ENCODE measurements at regions not wholly inside any gene's neighbourhood (a gene's known extent, or its start where the extent isn't known, plus 50 kb on each side); places are given as distances from the start of the nearest gene placed in this dataset.
A peak's percentile ranks its signal among the peaks of the same experiment; 100 is the strongest.

- Histone ChIP-seq H2BK15ac (ENCODE audit: low read depth, low read length) (peak overlapping the region; percentile 76; the same call in 2 of the 3 replicates), H3K9me3 (ENCODE audit: control insufficient read depth, insufficient read depth, low read length) (no peaks in the 10 kb centered on the region), H3K18ac (ENCODE audit: low read depth, low read length) (peak overlapping the region; percentile 97), H2BK5ac (ENCODE audit: low read depth, low read length, poor library complexity, severe bottlenecking) (peak overlapping the region; percentile 97), H4K5ac (ENCODE audit: low read depth, low read length) (peak overlapping the region; percentile 98), H2BK20ac (ENCODE audit: low read depth, low read length) (peak overlapping the region; percentile 99), H3K79me1 (ENCODE audit: low read depth in 1 of 2, low read length in 2 of 2) (peaks cover 0 to 9% of the 10 kb centered on the region in 2 experiments; a peak in 2 of 4 replicates), H4K20me1 (ENCODE audit: insufficient read depth, low read length) (no peaks in the 10 kb centered on the region), H3K36me3 (ENCODE audit: control insufficient read depth, insufficient read depth, low read length) (no peaks in the 10 kb centered on the region), H4K91ac (ENCODE audit: insufficient read depth, low read depth, low read length) (peak overlapping the region; percentile 94), H3K9ac (ENCODE audit: low read depth, low read length) (no peak overlapping the region), H2AFZ (replicated peaks; ENCODE audit: low read length, poor library complexity) (no peak overlapping the region), H2AK9ac (replicated peaks; ENCODE audit: low read depth, low read length, poor library complexity) (no peak overlapping the region), H3K56ac (ENCODE audit: extremely low read depth, insufficient read depth, low read length) (no peak overlapping the region), H3K23ac (ENCODE audit: low read depth, low read length) (peak overlapping the region; percentile 88), H3K14ac (replicated peaks; ENCODE audit: low read depth, low read length) (peak overlapping the region; percentile 95), H3K4ac (ENCODE audit: low read depth, low read length) (peak overlapping the region; percentile 94), H3K9me1 (ENCODE audit: insufficient read depth, low read length) (peaks cover 6% of the 10 kb centered on the region), H3K27ac (ENCODE audit: insufficient read depth, low read length) (peak overlapping the region; percentile 36; the same call in 1 of the 2 replicates), H3K4me2 (ENCODE audit: low read depth, low read length) (no peak overlapping the region), H3K4me3 (ENCODE audit: insufficient read depth, low read depth, low read length) (no peak overlapping the region), H3K4me1 (ENCODE audit: control insufficient read depth, insufficient read depth, low read length) (peaks cover 21% of the 10 kb centered on the region), H2AK5ac (ENCODE audit: low read depth, low read length) (no peak overlapping the region; the same call in 1 of the 2 replicates), H2BK120ac (ENCODE audit: low read depth, low read length) (peak overlapping the region; percentile 98), H4K8ac (ENCODE audit: low read depth in 2 of 2, low read length in 2 of 2) (peak overlapping the region; percentile 7 to 81; a peak in 3 of 4 replicates), H3K27me3 (ENCODE audit: control insufficient read depth, insufficient read depth, low read length) (no peaks in the 10 kb centered on the region)
- DNase-seq: peak; percentile 43
- POLR2A ChIA-PET (ENCODE audit: unreplicated experiment): interaction anchor here (1.0 to 2.7 kb wide), 4 partner anchors 22 to 57 kb away, joined by 4 to 13 read pairs (median 5); partner anchors contain the start of gene PDE5A
- in situ Hi-C loops (cut with MboI; ENCODE audit: low sequenced_read_pairs) (no loop called here), dilution Hi-C loops (cut with HindIII; ENCODE audit: low sequenced_read_pairs, unreplicated experiment) (no loop called here), intact Hi-C loops (cut with micrococcal nuclease) (loop anchor here (2.0 kb wide), 1 partner anchor 53 kb away; the partner anchor contains the start of gene PDE5A)
- ATAC-seq (ENCODE audit: low read depth): peak; percentile 7
- CTCF ChIA-PET: interaction anchor here (1.1 kb wide), 1 partner anchor 52 kb away, joined by 3 read pairs; no protein-coding TSS in a partner anchor
- TF ChIP-seq USF2 (IDR thresholded peaks at IDR 0.05; ENCODE audit: low read depth, low read length) (no peak), RAD21 (IDR thresholded peaks at IDR 0.05; ENCODE audit: low read length) (no peak), MAFK (IDR thresholded peaks at IDR 0.05; ENCODE audit: low read depth, low read length) (no peak), SMC3 (IDR thresholded peaks at IDR 0.05; ENCODE audit: low read depth, low read length) (no peak), MXI1 (IDR thresholded peaks at IDR 0.05; ENCODE audit: borderline replicate concordance, low read depth, low read length) (no peak), FOS (IDR thresholded peaks at IDR 0.05; ENCODE audit: low read depth, low read length) (no peak), CHD1 (IDR thresholded peaks at IDR 0.05; ENCODE audit: low read depth, low read length) (no peak), POLR2A (IDR thresholded peaks at IDR 0.05; ENCODE audit: low read depth, low read length) (no peak), BHLHE40 (IDR thresholded peaks at IDR 0.05; ENCODE audit: low read depth, low read length) (no peak), RFX5 (IDR thresholded peaks at IDR 0.05; ENCODE audit: low read depth, low read length) (no peak), ELK1 (IDR thresholded peaks at IDR 0.05; ENCODE audit: borderline replicate concordance, low read depth, low read length) (no peak), CEBPB (IDR thresholded peaks at IDR 0.05; ENCODE audit: low read depth, low read length) (no peak), RCOR1 (IDR thresholded peaks at IDR 0.05; ENCODE audit: insufficient replicate concordance, low read length) (no peak), MAZ (IDR thresholded peaks at IDR 0.05; ENCODE audit: borderline replicate concordance, low read depth, low read length) (no peak), NFE2L2 (IDR thresholded peaks at IDR 0.05; ENCODE audit: low read depth, low read length) (no peak)
- TF ChIP-seq, protein P1, sequence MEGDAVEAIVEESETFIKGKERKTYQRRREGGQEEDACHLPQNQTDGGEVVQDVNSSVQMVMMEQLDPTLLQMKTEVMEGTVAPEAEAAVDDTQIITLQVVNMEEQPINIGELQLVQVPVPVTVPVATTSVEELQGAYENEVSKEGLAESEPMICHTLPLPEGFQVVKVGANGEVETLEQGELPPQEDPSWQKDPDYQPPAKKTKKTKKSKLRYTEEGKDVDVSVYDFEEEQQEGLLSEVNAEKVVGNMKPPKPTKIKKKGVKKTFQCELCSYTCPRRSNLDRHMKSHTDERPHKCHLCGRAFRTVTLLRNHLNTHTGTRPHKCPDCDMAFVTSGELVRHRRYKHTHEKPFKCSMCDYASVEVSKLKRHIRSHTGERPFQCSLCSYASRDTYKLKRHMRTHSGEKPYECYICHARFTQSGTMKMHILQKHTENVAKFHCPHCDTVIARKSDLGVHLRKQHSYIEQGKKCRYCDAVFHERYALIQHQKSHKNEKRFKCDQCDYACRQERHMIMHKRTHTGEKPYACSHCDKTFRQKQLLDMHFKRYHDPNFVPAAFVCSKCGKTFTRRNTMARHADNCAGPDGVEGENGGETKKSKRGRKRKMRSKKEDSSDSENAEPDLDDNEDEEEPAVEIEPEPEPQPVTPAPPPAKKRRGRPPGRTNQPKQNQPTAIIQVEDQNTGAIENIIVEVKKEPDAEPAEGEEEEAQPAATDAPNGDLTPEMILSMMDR (conservative IDR thresholded peaks at IDR 0.05; ENCODE audit: low read depth, low read length): no peak
- no CpG with 5 or more reads among the region's 2 CpGs for WGBS, 2 experiments (ENCODE audit: extremely low coverage in 2 of 2, insufficient read length in 1 of 2)
- BruUV-seq (replicated peaks): no TSS peak
These were observed 53.5 kb upstream of the PDE5A start for GRCh38 chr4:119682099-119682498.
